IMR-90 (cell line): ENCODE measurements at regions not wholly inside any gene's neighbourhood (a gene's known extent, or its start where the extent isn't known, plus 50 kb on each side); places are given as distances from the start of the nearest gene placed in this dataset.

ENCODE experiments used
- POLR2A ChIP-seq: IDR thresholded peaks from 2 replicates; pipeline ENCODE4 v1.6.1; 2012; ENCODE audit warnings: mild to moderate bottlenecking, low read depth, low read length
- RAD21 ChIP-seq: IDR thresholded peaks from 2 replicates; pipeline ENCODE4 v1.6.1; 2012; ENCODE audit warnings: low read length, improper control_type of control experiment
- TF ChIP-seq, protein P1 (sequence below): conservative IDR thresholded peaks from 2 replicates; pipeline ENCODE4 v1.5.1; 2012; ENCODE audit warnings: mild to moderate bottlenecking, low read depth, low read length, improper control_type of control experiment

DNA sequence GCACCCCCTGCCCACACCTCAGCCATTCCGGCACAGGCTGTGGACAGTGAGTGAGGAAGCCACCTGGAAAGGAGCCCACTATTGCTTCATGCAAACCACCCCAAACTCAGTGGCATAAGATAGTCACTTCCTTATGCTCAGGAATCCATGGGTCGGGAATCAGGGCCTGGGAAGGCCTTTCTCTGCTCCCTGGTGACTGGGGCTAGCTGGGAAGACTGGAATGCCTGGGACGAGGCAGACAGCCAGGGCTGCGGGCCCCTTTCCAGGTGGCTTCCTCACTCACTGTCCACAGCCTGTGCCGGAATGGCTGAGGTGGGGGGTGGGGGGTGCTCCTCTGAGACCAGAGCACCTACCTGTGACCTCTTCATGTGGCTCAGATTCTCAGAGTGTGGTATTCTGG lies 74.1 kb upstream of the GRB10 start:
- TF ChIP-seq, protein P1, sequence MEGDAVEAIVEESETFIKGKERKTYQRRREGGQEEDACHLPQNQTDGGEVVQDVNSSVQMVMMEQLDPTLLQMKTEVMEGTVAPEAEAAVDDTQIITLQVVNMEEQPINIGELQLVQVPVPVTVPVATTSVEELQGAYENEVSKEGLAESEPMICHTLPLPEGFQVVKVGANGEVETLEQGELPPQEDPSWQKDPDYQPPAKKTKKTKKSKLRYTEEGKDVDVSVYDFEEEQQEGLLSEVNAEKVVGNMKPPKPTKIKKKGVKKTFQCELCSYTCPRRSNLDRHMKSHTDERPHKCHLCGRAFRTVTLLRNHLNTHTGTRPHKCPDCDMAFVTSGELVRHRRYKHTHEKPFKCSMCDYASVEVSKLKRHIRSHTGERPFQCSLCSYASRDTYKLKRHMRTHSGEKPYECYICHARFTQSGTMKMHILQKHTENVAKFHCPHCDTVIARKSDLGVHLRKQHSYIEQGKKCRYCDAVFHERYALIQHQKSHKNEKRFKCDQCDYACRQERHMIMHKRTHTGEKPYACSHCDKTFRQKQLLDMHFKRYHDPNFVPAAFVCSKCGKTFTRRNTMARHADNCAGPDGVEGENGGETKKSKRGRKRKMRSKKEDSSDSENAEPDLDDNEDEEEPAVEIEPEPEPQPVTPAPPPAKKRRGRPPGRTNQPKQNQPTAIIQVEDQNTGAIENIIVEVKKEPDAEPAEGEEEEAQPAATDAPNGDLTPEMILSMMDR: no peak
- TF ChIP-seq RAD21 (no peak), POLR2A (no peak)
